Lower leg skin (tissue), 3 donors: ENCODE measurements at regions not wholly inside any gene's neighbourhood (a gene's known extent, or its start where the extent isn't known, plus 50 kb on each side); places are given as distances from the start of the nearest gene placed in this dataset.

Experiments
- POLR2A ChIP-seq, 2 donors: fragments of 450-650 bp; IDR thresholded peaks; one replicate each; pipeline ENCODE4 v1.6.1; 2016 to 2017; ENCODE audit warnings: antibody characterized with exemption in 2 of 2, mild to moderate bottlenecking in 1 of 2, moderate library complexity in 1 of 2
- TF ChIP-seq, protein P1 (sequence below), 3 donors: fragments of 450-650 bp; IDR thresholded peaks; one replicate each; pipeline ENCODE4 v1.5.1; 2016; ENCODE audit warnings: antibody characterized with exemption in 3 of 3, mild to moderate bottlenecking in 3 of 3, moderate library complexity in 2 of 3

DNA sequence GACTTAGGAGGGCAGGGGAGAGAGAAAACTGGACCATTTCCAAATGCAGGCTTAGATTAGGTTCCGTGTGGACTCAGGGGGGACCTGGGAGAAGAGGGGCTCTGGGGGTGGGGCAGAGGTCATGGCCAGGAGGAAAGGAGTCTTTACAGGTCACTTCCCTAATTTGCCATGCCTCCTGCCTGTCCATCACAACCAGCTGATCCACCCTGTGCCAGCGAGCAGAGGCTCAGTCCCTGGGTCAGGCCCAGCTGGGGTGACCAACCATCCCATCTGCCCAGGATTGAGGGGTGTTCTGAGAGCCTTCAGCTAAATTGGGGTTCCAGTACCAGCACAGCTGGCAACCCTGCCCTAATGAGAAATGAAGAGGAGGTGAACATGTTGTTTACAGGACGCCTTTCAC lies 84.6 kb upstream of the CACUL1 start:
- TF ChIP-seq, protein P1, sequence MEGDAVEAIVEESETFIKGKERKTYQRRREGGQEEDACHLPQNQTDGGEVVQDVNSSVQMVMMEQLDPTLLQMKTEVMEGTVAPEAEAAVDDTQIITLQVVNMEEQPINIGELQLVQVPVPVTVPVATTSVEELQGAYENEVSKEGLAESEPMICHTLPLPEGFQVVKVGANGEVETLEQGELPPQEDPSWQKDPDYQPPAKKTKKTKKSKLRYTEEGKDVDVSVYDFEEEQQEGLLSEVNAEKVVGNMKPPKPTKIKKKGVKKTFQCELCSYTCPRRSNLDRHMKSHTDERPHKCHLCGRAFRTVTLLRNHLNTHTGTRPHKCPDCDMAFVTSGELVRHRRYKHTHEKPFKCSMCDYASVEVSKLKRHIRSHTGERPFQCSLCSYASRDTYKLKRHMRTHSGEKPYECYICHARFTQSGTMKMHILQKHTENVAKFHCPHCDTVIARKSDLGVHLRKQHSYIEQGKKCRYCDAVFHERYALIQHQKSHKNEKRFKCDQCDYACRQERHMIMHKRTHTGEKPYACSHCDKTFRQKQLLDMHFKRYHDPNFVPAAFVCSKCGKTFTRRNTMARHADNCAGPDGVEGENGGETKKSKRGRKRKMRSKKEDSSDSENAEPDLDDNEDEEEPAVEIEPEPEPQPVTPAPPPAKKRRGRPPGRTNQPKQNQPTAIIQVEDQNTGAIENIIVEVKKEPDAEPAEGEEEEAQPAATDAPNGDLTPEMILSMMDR (IDR thresholded peaks at IDR 0.05) = no peak
- no peak for TF ChIP-seq POLR2A (IDR thresholded peaks at IDR 0.05)
